ENCODE measurements at regions not wholly inside any gene's neighbourhood (a gene's known extent, or its start where the extent isn't known, plus 50 kb on each side); places are given as distances from the start of the nearest gene placed in this dataset.

GRCh38 chrX:10049236-10049635, 82.1 kb downstream of the CLDN34 start:
- H3K27ac ChIP-seq (ENCODE audit: low read depth, low read length), result no peak overlapping the region

DNA sequence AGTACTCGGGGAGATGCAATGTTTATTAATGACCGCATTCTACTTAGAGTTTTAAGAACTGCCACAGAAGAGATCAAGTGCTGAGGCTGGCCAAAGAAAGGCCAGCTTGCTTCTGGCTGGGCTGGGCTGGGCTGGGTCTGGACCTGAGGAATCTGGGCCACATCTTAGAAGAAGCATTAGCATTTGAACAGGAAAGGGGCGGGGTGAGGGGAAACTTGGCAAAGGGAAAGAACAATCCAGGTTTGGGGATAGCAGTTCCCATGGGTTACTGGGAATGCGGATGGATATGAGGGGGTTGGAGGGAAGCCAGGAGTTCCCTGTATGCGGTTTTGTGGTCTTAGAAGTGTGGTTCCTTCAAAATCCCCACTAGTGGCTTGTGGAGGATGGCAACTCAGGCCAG, 83.3 kb downstream of the CLDN34 start:
- peaks cover 6% of the 10 kb centered on the region for H3K4me1 ChIP-seq (ENCODE audit: control insufficient read depth, insufficient read depth, low read length)
- no peaks in the 10 kb centered on the region for H3K36me3 ChIP-seq (ENCODE audit: control insufficient read depth, insufficient read depth, low read length)
- no peak overlapping the region for H3K4me3 ChIP-seq (ENCODE audit: low read length)
- H3K27me3 ChIP-seq (ENCODE audit: control insufficient read depth, insufficient read depth, low read length), result no peaks in the 10 kb centered on the region
- H3K27ac ChIP-seq (ENCODE audit: low read depth, low read length), result no peak overlapping the region
- no peak overlapping the region for H3K9ac ChIP-seq (ENCODE audit: low read length)

More at GRCh38 chrX:10049236-10049635, 82.1 kb downstream of the CLDN34 start:
- Histone ChIP-seq H3K4me3 (ENCODE audit: low read length) (no peak overlapping the region), H3K4me1 (ENCODE audit: control insufficient read depth, insufficient read depth, low read length) (peaks cover 6% of the 10 kb centered on the region), H3K36me3 (ENCODE audit: control insufficient read depth, insufficient read depth, low read length) (no peaks in the 10 kb centered on the region), H3K27me3 (ENCODE audit: control insufficient read depth, insufficient read depth, low read length) (no peaks in the 10 kb centered on the region), H3K9ac (ENCODE audit: low read length) (no peak overlapping the region)

DNA sequence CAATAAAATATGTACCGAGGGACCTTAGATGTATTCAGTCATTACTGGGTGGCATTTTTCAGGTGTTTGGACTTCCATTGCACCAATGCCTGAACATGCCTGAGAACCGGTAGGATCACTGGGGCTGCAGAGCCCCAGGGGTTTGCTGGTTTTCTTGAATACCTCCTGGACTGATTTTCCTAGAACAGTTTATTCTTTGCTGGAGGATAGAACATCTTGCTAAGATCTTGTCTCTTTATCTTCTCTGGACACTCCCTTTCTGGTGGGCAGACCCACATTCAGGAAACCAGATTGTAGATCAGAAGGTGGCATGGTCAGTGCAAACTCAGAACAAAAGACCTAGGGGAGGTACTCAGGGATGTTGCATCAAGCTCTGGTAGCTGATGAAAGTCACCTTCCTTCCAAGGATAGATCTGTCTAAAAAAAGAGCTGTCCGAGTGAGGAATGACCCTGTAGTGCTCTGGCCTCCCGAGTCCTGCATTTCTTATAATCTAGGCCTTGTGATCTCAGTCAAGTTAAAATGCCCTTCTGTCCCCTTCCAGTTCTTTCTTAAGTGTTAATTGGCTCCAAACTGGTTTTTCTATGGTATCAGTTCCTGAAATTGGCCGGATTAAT, 84.8 kb downstream of the CLDN34 start:
- no peak overlapping the region for H3K4me3 ChIP-seq (ENCODE audit: low read length)
- no peak overlapping the region for H3K27ac ChIP-seq (ENCODE audit: low read depth, low read length)
- no peaks in the 10 kb centered on the region for H3K27me3 ChIP-seq (ENCODE audit: control insufficient read depth, insufficient read depth, low read length)
- H3K36me3 ChIP-seq (ENCODE audit: control insufficient read depth, insufficient read depth, low read length), result no peaks in the 10 kb centered on the region
- peaks cover 6% of the 10 kb centered on the region for H3K4me1 ChIP-seq (ENCODE audit: control insufficient read depth, insufficient read depth, low read length)
- no peak overlapping the region for H3K9ac ChIP-seq (ENCODE audit: low read length)

DNA sequence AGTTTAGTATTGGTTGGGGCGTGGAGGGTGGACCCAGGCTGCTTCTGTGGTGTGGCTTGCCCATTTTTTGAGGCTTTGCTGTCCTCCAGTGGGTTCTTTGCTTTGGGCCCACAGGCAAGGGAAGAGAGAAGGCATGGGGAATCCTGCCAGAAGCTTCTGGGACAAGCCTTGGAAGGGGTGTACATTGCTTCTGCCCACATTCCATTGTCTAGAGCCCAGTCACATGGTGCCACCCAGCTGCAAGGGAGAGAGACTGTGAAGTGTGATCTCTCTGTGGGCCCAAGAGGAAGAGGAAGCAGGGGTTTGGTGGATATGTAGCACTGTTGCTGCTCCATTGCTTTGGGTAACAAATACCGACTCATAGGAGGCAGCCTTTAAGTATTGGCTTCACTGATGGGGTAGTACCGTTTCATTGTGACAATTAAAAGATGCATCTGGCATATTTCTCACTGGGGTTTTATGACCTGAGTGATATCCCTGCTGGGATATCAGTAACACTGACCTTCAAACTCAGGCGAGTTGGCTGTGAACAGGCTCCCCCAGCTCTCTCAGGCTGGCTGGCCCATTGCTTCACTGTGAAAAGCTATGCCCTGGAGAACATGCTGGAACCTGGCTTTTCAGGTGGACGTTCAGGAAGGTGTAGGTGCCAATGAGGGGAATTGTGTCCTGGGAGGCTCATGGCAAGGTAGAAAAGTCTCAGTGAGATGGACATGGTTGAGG, 85.9 kb downstream of the CLDN34 start:
- Histone ChIP-seq H3K36me3 (ENCODE audit: control insufficient read depth, insufficient read depth, low read length) (no peaks in the 10 kb centered on the region), H3K27me3 (ENCODE audit: control insufficient read depth, insufficient read depth, low read length) (no peaks in the 10 kb centered on the region), H3K27ac (ENCODE audit: low read depth, low read length) (no peak overlapping the region), H3K4me3 (ENCODE audit: low read length) (no peak overlapping the region), H3K4me1 (ENCODE audit: control insufficient read depth, insufficient read depth, low read length) (peaks cover 6% of the 10 kb centered on the region), H3K9ac (ENCODE audit: low read length) (no peak overlapping the region)

DNA sequence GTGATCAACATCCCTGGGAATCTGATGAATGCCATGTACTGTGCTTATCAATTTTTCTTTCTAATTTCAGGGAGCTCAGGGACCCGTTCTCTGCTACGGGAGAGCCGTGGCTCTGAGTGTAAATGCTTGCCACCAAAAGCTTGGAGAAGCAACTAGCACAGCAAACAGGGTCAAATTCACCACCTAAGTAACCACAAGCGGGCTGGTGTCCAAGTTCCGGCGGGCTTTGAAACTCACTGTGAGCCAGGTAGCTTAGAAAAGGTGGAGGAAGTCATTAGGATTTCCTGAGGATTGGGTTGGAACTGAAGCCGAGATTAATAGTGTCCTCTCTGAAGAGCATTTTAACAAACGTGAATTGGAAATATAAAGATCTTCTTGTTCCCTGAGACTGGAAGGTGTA, 87.2 kb downstream of the CLDN34 start:
- Histone ChIP-seq H3K27ac (ENCODE audit: low read depth, low read length) (no peak overlapping the region), H3K4me1 (ENCODE audit: control insufficient read depth, insufficient read depth, low read length) (peaks cover 6% of the 10 kb centered on the region), H3K27me3 (ENCODE audit: control insufficient read depth, insufficient read depth, low read length) (no peaks in the 10 kb centered on the region), H3K9ac (ENCODE audit: low read length) (no peak overlapping the region), H3K4me3 (ENCODE audit: low read length) (no peak overlapping the region), H3K36me3 (ENCODE audit: control insufficient read depth, insufficient read depth, low read length) (no peaks in the 10 kb centered on the region)

GRCh38 chrX:10055430-10055829, 88.3 kb downstream of the CLDN34 start:
- H3K36me3 ChIP-seq (ENCODE audit: control insufficient read depth, insufficient read depth, low read length), result no peaks in the 10 kb centered on the region

GRCh38 chrX:10062352-10062751, 94.4 kb upstream of the CLCN4 start:
- Histone ChIP-seq H3K4me3 (ENCODE audit: low read length) (no peak overlapping the region), H3K4me1 (ENCODE audit: control insufficient read depth, insufficient read depth, low read length) (no peaks in the 10 kb centered on the region), H3K27me3 (ENCODE audit: control insufficient read depth, insufficient read depth, low read length) (no peaks in the 10 kb centered on the region), H3K27ac (ENCODE audit: low read depth, low read length) (no peak overlapping the region), H3K9ac (ENCODE audit: low read length) (no peak overlapping the region), H3K36me3 (ENCODE audit: control insufficient read depth, insufficient read depth, low read length) (no peaks in the 10 kb centered on the region)

More at GRCh38 chrX:10055430-10055829, 88.3 kb downstream of the CLDN34 start:
- H3K27me3 ChIP-seq (ENCODE audit: control insufficient read depth, insufficient read depth, low read length), result no peaks in the 10 kb centered on the region
- no peak overlapping the region for H3K4me3 ChIP-seq (ENCODE audit: low read length)
- no peak overlapping the region for H3K27ac ChIP-seq (ENCODE audit: low read depth, low read length)
- no peak overlapping the region for H3K9ac ChIP-seq (ENCODE audit: low read length)
- H3K4me1 ChIP-seq (ENCODE audit: control insufficient read depth, insufficient read depth, low read length), result peaks cover 6% of the 10 kb centered on the region

DNA sequence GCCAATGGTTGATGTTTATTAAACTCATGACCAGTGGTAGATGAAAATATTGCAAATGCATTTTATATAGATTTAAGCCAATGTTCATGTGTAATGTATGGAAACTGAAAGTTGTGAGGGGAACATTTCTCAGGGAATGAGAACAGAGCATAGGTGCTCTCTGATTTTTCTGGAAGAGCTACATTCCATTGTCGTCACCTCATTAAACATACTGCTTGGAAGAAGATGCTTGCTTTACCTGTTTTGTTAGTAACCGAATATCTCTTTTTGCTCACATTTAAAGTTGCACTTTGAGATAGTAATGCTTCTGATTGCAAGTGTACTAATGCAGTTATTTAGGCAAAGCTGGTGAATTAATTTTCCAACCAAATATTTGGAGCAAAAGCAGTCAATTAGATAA, 93.8 kb upstream of the CLCN4 start:
- Histone ChIP-seq H3K27me3 (ENCODE audit: control insufficient read depth, insufficient read depth, low read length) (no peaks in the 10 kb centered on the region), H3K4me1 (ENCODE audit: control insufficient read depth, insufficient read depth, low read length) (no peaks in the 10 kb centered on the region), H3K4me3 (ENCODE audit: low read length) (no peak overlapping the region), H3K36me3 (ENCODE audit: control insufficient read depth, insufficient read depth, low read length) (no peaks in the 10 kb centered on the region), H3K9ac (ENCODE audit: low read length) (no peak overlapping the region), H3K27ac (ENCODE audit: low read depth, low read length) (no peak overlapping the region)

DNA sequence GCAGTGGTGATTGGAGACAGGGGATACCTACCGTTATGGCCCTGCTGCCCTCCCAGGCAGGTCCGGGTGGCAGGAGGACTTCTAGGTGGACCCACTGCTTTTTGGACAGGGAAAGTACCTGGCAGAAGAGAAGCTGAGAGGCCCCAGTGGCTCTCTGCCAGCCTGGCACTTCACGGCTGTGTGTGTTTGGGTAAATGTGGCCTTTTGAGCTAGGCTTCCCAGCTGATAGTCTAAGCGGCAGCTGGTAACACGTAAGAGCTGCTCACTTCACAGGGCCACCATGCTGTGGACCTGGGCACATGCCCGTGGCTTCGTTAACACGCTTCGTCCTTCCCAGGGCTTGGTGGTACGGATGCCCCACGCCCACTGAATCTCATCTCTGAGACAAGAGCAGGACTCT, 92.0 kb upstream of the CLCN4 start:
- H3K4me3 ChIP-seq (ENCODE audit: low read length), result no peak overlapping the region

GRCh38 chrX:10070714-10071436, 85.9 kb upstream of the CLCN4 start:
- Histone ChIP-seq H3K36me3 (ENCODE audit: control insufficient read depth, insufficient read depth, low read length) (no peaks in the 10 kb centered on the region), H3K4me3 (ENCODE audit: low read length) (no peak overlapping the region), H3K27ac (ENCODE audit: low read depth, low read length) (no peak overlapping the region), H3K4me1 (ENCODE audit: control insufficient read depth, insufficient read depth, low read length) (no peaks in the 10 kb centered on the region), H3K9ac (ENCODE audit: low read length) (no peak overlapping the region), H3K27me3 (ENCODE audit: control insufficient read depth, insufficient read depth, low read length) (no peaks in the 10 kb centered on the region)

More for the DNA sequence above, 92.0 kb upstream of the CLCN4 start:
- no peak overlapping the region for H3K9ac ChIP-seq (ENCODE audit: low read length)
- H3K27ac ChIP-seq (ENCODE audit: low read depth, low read length), result no peak overlapping the region
- no peaks in the 10 kb centered on the region for H3K27me3 ChIP-seq (ENCODE audit: control insufficient read depth, insufficient read depth, low read length)
- H3K4me1 ChIP-seq (ENCODE audit: control insufficient read depth, insufficient read depth, low read length), result no peaks in the 10 kb centered on the region
- no peaks in the 10 kb centered on the region for H3K36me3 ChIP-seq (ENCODE audit: control insufficient read depth, insufficient read depth, low read length)

DNA sequence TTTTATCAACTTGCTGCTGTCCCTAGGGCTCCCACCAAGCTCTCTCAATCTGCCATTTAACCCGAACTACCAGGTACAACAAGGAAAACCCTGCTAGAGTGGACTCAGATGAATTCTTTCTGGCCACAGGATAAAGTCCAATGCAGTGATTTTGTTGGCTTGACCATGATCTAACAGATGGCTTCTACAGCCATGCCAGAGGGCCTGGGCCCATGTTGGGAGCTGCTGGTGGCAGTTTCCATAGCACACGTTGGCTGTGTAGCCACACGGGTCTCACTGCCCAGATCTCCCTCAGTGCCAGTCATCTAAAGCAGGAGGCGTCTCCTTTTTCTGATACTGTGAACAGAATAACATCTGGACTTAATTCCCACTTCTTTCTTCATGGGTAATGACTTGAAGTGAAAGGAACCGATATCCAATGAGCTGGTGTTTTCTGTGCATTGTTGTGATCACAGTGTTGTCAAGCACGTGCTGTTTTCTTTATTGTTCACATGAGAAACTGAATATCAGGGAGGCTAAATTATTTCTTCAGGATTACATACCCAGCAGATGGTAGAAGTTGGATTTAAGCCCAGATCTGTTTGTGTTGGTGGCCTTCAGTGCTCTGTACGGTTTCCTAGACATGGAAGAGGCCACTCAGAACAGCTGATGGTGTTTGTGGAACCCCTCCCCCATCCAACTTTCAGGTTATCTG, 85.2 kb upstream of the CLCN4 start:
- Histone ChIP-seq H3K36me3 (ENCODE audit: control insufficient read depth, insufficient read depth, low read length) (no peaks in the 10 kb centered on the region), H3K4me3 (ENCODE audit: low read length) (no peak overlapping the region), H3K4me1 (ENCODE audit: control insufficient read depth, insufficient read depth, low read length) (no peaks in the 10 kb centered on the region), H3K27me3 (ENCODE audit: control insufficient read depth, insufficient read depth, low read length) (no peaks in the 10 kb centered on the region), H3K9ac (ENCODE audit: low read length) (no peak overlapping the region), H3K27ac (ENCODE audit: low read depth, low read length) (no peak overlapping the region)

DNA sequence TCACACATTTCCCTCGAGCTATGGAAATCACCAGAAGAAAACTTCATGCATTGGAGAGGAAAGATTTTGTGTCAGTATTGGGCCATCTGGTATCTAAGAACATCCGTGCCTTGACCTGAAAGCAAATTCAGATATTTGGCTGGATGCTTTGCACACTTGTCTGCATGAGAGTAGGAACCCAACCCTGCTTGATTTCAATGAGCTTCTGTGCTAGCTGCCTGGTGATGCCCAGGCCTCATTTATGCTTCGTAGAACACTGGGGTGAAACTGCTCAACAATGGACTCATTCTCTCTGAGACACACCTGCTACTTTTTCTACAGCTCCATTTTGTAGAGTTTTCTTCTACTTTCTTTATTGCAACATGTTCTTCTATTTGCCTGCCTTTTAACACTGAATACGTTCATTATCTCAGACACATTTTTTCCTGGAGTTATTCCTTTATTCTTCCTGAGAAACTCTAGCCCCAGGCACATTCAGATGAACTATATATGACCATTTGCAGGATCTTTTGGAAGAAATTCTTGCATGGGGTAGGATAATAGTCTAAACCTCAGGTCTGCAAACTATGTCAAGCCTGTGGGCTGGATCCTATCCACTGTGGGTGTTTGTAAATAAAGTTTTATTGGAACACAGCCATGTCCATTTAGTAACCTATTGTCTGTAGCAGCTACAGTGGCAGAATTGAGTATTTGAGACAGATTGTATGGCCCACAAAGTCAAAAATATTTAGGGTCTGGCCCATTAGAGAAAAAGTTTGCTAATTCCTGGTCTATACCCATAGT, 83.8 kb upstream of the CLCN4 start:
- Histone ChIP-seq H3K4me3 (ENCODE audit: low read length) (no peak overlapping the region), H3K36me3 (ENCODE audit: control insufficient read depth, insufficient read depth, low read length) (no peaks in the 10 kb centered on the region), H3K9ac (ENCODE audit: low read length) (no peak overlapping the region), H3K4me1 (ENCODE audit: control insufficient read depth, insufficient read depth, low read length) (no peaks in the 10 kb centered on the region), H3K27me3 (ENCODE audit: control insufficient read depth, insufficient read depth, low read length) (no peaks in the 10 kb centered on the region), H3K27ac (ENCODE audit: low read depth, low read length) (no peak overlapping the region)

All from rectal smooth muscle tissue (tissue), 1 donor.